Esophagus muscularis mucosa (tissue), 4 donors: ENCODE measurements at regions not wholly inside any gene's neighbourhood (a gene's known extent, or its start where the extent isn't known, plus 50 kb on each side); places are given as distances from the start of the nearest gene placed in this dataset.

ENCODE experiments used
- DNase-seq: peaks from one replicate; pipeline ENCODE4 v3.0.0-alpha.2; 2017; ENCODE audit errors: extremely low spot score
- H3K27ac ChIP-seq, 4 donors: fragments of 200-600 bp; sonication (generic); replicated peaks in 1 of 4; 1 replicate in 3 of 4; 2 replicates in 1 of 4; pipeline ENCODE4 v1.5.1; 2016 to 2019; ENCODE audit warnings: mild to moderate bottlenecking in 1 of 4
- H3K27me3 ChIP-seq, 4 donors: fragments of 200-600 bp; sonication (generic); one replicate each; pipeline versions ENCODE4 v1.5.1 to v1.6.0; 2016 to 2019
- H3K36me3 ChIP-seq, 4 donors: fragments of 200-600 bp; sonication (generic); one replicate each; pipeline ENCODE4 v1.5.1; 2016 to 2019
- H3K4me1 ChIP-seq, 4 donors: fragments of 200-600 bp; sonication (generic); one replicate each; pipeline ENCODE4 v1.5.1; 2016 to 2019
- H3K4me3 ChIP-seq, 4 donors: fragments of 200-600 bp; sonication (generic); 1 replicate in 2 of 4; 2 replicates in 2 of 4; pipeline ENCODE4 v1.5.1; 2016 to 2019; ENCODE audit warnings: mild to moderate bottlenecking in 4 of 4, moderate library complexity in 1 of 4
- H3K9me3 ChIP-seq, 4 donors: fragments of 200-600 bp; sonication (generic); 1 replicate in 3 of 4; 2 replicates in 1 of 4; pipeline ENCODE4 v1.5.1; 2016 to 2019
- CTCF ChIP-seq, 3 experiments: fragments of 200-600 bp in 2 of 3; fragments of 450-650 bp in 1 of 3; sonication (generic) in 2 of 3; IDR thresholded peaks; one replicate each; pipeline ENCODE4 v1.5.1; 2017 to 2019; ENCODE audit warnings: antibody characterized with exemption in 3 of 3, mild to moderate bottlenecking in 2 of 3, moderate library complexity in 1 of 3
- EP300 ChIP-seq: sonication (generic); formaldehyde crosslinking; IDR thresholded peaks from one replicate; pipeline ENCODE4 v1.6.1; 2017; ENCODE audit warnings: antibody characterized with exemption
- POLR2A ChIP-seq: fragments of 450-650 bp; IDR thresholded peaks from one replicate; pipeline ENCODE4 v1.6.1; 2017; ENCODE audit warnings: antibody characterized with exemption, moderate library complexity, mild to moderate bottlenecking, low read depth
- POLR2AphosphoS5 ChIP-seq, 2 donors: sonication (generic); formaldehyde crosslinking; IDR thresholded peaks; one replicate each; pipeline ENCODE4 v1.6.1; 2017; ENCODE audit warnings: antibody characterized with exemption in 2 of 2
- WGBS: methylation state at CpG from one replicate; pipeline ENCODE4 v1.1.5; 2018; 5-methylcytosine and 5-hydroxymethylcytosine counted together
- intact Hi-C: fragments of 100-400 bp; cut with DNase I; formaldehyde crosslinking; loops from one replicate; pipeline ENCODE4 v1.15.1; 2023

GRCh38 chr1:119220991-119221390 is 80.5 kb upstream of the WARS2 start:
- H3K4me3 ChIP-seq = no peak overlapping the region

GRCh38 chr1:119222271-119222670 is 81.8 kb upstream of the WARS2 start:
- intact Hi-C loops = no loop called here

More at GRCh38 chr1:119220991-119221390, 80.5 kb upstream of the WARS2 start:
- no peaks in the 10 kb centered on the region for H3K27me3 ChIP-seq
- H3K4me1 ChIP-seq = no peaks in the 10 kb centered on the region
- H3K9me3 ChIP-seq = no peaks in the 10 kb centered on the region
- no peak for TF ChIP-seq POLR2AphosphoS5 (IDR thresholded peaks at IDR 0.05)
- no peak for TF ChIP-seq CTCF (IDR thresholded peaks at IDR 0.05)
- H3K36me3 ChIP-seq = peaks cover 0 to 9% (median 0%) of the 10 kb centered on the region in 4 donors
- DNase-seq = no peak
- intact Hi-C loops = no loop called here
- H3K27ac ChIP-seq = no peak overlapping the region

GRCh38 chr1:119225265-119225664 is 84.8 kb upstream of the WARS2 start:
- Histone ChIP-seq H3K4me3 (no peak overlapping the region), H3K9me3 (no peaks in the 10 kb centered on the region), H3K27ac (no peak overlapping the region), H3K36me3 (no peaks in the 10 kb centered on the region), H3K27me3 (no peaks in the 10 kb centered on the region), H3K4me1 (no peaks in the 10 kb centered on the region)
- no peak for DNase-seq
- intact Hi-C loops = no loop called here
- TF ChIP-seq EP300 = no peak
- no peak for TF ChIP-seq POLR2A
- TF ChIP-seq CTCF (IDR thresholded peaks at IDR 0.05) = no peak
- TF ChIP-seq POLR2AphosphoS5 (IDR thresholded peaks at IDR 0.05) = no peak

More at GRCh38 chr1:119222271-119222670, 81.8 kb upstream of the WARS2 start:
- Histone ChIP-seq H3K27me3 (no peaks in the 10 kb centered on the region), H3K36me3 (peaks cover 0 to 9% (median 0%) of the 10 kb centered on the region in 4 donors), H3K4me1 (no peaks in the 10 kb centered on the region), H3K4me3 (no peak overlapping the region), H3K27ac (no peak overlapping the region), H3K9me3 (no peaks in the 10 kb centered on the region)
- TF ChIP-seq EP300 = no peak
- TF ChIP-seq POLR2A = no peak
- TF ChIP-seq CTCF (IDR thresholded peaks at IDR 0.05) = no peak
- no peak for TF ChIP-seq POLR2AphosphoS5 (IDR thresholded peaks at IDR 0.05)
- DNase-seq = no peak
- WGBS = 89% methylated on average over 5 of the region's 5 CpGs

- 82% methylated on average over 2 of the region's 2 CpGs for WGBS
Measured at GRCh38 chr1:119225831-119226230, 85.4 kb upstream of the WARS2 start.

More at GRCh38 chr1:119225831-119226230, 85.4 kb upstream of the WARS2 start:
- H3K36me3 ChIP-seq = no peaks in the 10 kb centered on the region
- intact Hi-C loops = no loop called here
- H3K4me1 ChIP-seq = no peaks in the 10 kb centered on the region
- no peaks in the 10 kb centered on the region for H3K27me3 ChIP-seq
- TF ChIP-seq POLR2A = no peak
- no peak for TF ChIP-seq CTCF (IDR thresholded peaks at IDR 0.05)
- TF ChIP-seq EP300 = no peak
- TF ChIP-seq POLR2AphosphoS5 (IDR thresholded peaks at IDR 0.05) = no peak
- no peak overlapping the region for H3K27ac ChIP-seq
- DNase-seq = no peak
- no peaks in the 10 kb centered on the region for H3K9me3 ChIP-seq
- H3K4me3 ChIP-seq = no peak overlapping the region
